ENCODE measurements at regions not wholly inside any gene's neighbourhood (a gene's known extent, or its start where the extent isn't known, plus 50 kb on each side); places are given as distances from the start of the nearest gene placed in this dataset.
A peak's percentile ranks its signal among the peaks of the same experiment; 100 is the strongest.

DNA sequence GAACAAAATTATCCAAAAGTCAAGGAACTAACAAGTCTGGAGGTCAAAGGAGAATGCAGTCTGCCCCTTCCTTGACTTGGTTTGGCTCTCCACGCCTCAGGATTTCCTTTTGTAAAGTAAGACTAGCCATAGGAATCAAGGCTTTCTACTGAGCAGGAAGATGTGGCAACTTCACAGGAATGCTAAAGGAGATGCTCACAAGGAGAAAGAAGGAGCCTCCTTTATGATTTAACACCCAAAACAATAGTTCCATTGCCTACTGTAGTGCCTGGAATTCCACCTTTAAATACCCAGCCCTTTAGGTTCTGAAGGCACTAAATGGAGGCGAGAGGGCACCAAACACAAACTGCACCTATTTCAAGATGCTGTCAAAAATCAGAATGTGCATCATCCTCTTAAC lies 176.3 kb upstream of the NFIA start (continued):
- TF ChIP-seq, protein P1, sequence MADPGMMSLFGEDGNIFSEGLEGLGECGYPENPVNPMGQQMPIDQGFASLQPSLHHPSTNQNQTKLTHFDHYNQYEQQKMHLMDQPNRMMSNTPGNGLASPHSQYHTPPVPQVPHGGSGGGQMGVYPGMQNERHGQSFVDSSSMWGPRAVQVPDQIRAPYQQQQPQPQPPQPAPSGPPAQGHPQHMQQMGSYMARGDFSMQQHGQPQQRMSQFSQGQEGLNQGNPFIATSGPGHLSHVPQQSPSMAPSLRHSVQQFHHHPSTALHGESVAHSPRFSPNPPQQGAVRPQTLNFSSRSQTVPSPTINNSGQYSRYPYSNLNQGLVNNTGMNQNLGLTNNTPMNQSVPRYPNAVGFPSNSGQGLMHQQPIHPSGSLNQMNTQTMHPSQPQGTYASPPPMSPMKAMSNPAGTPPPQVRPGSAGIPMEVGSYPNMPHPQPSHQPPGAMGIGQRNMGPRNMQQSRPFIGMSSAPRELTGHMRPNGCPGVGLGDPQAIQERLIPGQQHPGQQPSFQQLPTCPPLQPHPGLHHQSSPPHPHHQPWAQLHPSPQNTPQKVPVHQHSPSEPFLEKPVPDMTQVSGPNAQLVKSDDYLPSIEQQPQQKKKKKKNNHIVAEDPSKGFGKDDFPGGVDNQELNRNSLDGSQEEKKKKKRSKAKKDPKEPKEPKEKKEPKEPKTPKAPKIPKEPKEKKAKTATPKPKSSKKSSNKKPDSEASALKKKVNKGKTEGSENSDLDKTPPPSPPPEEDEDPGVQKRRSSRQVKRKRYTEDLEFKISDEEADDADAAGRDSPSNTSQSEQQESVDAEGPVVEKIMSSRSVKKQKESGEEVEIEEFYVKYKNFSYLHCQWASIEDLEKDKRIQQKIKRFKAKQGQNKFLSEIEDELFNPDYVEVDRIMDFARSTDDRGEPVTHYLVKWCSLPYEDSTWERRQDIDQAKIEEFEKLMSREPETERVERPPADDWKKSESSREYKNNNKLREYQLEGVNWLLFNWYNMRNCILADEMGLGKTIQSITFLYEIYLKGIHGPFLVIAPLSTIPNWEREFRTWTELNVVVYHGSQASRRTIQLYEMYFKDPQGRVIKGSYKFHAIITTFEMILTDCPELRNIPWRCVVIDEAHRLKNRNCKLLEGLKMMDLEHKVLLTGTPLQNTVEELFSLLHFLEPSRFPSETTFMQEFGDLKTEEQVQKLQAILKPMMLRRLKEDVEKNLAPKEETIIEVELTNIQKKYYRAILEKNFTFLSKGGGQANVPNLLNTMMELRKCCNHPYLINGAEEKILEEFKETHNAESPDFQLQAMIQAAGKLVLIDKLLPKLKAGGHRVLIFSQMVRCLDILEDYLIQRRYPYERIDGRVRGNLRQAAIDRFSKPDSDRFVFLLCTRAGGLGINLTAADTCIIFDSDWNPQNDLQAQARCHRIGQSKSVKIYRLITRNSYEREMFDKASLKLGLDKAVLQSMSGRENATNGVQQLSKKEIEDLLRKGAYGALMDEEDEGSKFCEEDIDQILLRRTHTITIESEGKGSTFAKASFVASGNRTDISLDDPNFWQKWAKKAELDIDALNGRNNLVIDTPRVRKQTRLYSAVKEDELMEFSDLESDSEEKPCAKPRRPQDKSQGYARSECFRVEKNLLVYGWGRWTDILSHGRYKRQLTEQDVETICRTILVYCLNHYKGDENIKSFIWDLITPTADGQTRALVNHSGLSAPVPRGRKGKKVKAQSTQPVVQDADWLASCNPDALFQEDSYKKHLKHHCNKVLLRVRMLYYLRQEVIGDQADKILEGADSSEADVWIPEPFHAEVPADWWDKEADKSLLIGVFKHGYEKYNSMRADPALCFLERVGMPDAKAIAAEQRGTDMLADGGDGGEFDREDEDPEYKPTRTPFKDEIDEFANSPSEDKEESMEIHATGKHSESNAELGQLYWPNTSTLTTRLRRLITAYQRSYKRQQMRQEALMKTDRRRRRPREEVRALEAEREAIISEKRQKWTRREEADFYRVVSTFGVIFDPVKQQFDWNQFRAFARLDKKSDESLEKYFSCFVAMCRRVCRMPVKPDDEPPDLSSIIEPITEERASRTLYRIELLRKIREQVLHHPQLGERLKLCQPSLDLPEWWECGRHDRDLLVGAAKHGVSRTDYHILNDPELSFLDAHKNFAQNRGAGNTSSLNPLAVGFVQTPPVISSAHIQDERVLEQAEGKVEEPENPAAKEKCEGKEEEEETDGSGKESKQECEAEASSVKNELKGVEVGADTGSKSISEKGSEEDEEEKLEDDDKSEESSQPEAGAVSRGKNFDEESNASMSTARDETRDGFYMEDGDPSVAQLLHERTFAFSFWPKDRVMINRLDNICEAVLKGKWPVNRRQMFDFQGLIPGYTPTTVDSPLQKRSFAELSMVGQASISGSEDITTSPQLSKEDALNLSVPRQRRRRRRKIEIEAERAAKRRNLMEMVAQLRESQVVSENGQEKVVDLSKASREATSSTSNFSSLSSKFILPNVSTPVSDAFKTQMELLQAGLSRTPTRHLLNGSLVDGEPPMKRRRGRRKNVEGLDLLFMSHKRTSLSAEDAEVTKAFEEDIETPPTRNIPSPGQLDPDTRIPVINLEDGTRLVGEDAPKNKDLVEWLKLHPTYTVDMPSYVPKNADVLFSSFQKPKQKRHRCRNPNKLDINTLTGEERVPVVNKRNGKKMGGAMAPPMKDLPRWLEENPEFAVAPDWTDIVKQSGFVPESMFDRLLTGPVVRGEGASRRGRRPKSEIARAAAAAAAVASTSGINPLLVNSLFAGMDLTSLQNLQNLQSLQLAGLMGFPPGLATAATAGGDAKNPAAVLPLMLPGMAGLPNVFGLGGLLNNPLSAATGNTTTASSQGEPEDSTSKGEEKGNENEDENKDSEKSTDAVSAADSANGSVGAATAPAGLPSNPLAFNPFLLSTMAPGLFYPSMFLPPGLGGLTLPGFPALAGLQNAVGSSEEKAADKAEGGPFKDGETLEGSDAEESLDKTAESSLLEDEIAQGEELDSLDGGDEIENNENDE (IDR thresholded peaks at IDR 0.05; ENCODE audit: insufficient replicate concordance, low read length): peak; percentile 44
- TF ChIP-seq SRF (IDR thresholded peaks at IDR 0.05; ENCODE audit: low read depth, low read length) (no peak), SIX5 (IDR thresholded peaks at IDR 0.05; ENCODE audit: low read depth, low read length) (no peak), TEAD4 (IDR thresholded peaks at IDR 0.05; ENCODE audit: low read depth, low read length) (peak; percentile 89), NANOG (IDR thresholded peaks at IDR 0.05; ENCODE audit: insufficient read depth, low read depth, low read length, poor library complexity, severe bottlenecking) (peak; percentile 52), CEBPB (IDR thresholded peaks at IDR 0.05; ENCODE audit: low read depth, low read length) (peak; percentile 85)
